GM21528 (cell line): ENCODE measurements at regions not wholly inside any gene's neighbourhood (a gene's known extent, or its start where the extent isn't known, plus 50 kb on each side); places are given as distances from the start of the nearest gene placed in this dataset.

ENCODE experiments used
- ATAC-seq: cut with Tn5 transposase; IDR thresholded peaks from one replicate; pipeline ENCODE4 v1.9.1; 2021; ENCODE audit warnings: mild to moderate bottlenecking, moderate library complexity; ENCODE audit not compliant: unreplicated experiment, low FRiP score

GRCh38 chr3:176739159-176739558, 458.1 kb downstream of the TBL1XR1 start:
- ATAC-seq, result no peak

GRCh38 chr3:176737480-176738110, 459.7 kb downstream of the TBL1XR1 start:
- no peak for ATAC-seq

- no peak for ATAC-seq
Measured at GRCh38 chr3:176734146-176734545, 463.1 kb downstream of the TBL1XR1 start.

- no peak for ATAC-seq
Measured at GRCh38 chr3:176724394-176724759, 472.9 kb downstream of the TBL1XR1 start.

GRCh38 chr3:176723758-176724393, 473.4 kb downstream of the TBL1XR1 start:
- no peak for ATAC-seq

- no peak for ATAC-seq
Measured at GRCh38 chr3:176714034-176714433, 483.2 kb downstream of the TBL1XR1 start.

- ATAC-seq, result no peak
Measured at GRCh38 chr3:176712191-176712590, 485.1 kb downstream of the TBL1XR1 start.

GRCh38 chr3:176699288-176699687, 498.0 kb downstream of the TBL1XR1 start:
- no peak for ATAC-seq

- no peak for ATAC-seq
Measured at GRCh38 chr3:176697284-176697889, 499.9 kb downstream of the TBL1XR1 start.

GRCh38 chr3:176696816-176697215, 500.5 kb downstream of the TBL1XR1 start:
- no peak for ATAC-seq

- ATAC-seq, result no peak
Measured at GRCh38 chr3:176692966-176693785, 504.1 kb downstream of the TBL1XR1 start.

- no peak for ATAC-seq
Measured at GRCh38 chr3:176692199-176692965, 504.9 kb downstream of the TBL1XR1 start.

- ATAC-seq, result no peak
Measured at GRCh38 chr3:176690083-176690869, 507.0 kb downstream of the TBL1XR1 start.

GRCh38 chr3:176687754-176688153, 509.5 kb downstream of the TBL1XR1 start:
- no peak for ATAC-seq

GRCh38 chr3:176683382-176683781, 513.9 kb downstream of the TBL1XR1 start:
- no peak for ATAC-seq

- ATAC-seq, result no peak
Measured at GRCh38 chr3:176663837-176664831, 533.1 kb downstream of the TBL1XR1 start.

- no peak for ATAC-seq
Measured at GRCh38 chr3:176663387-176663786, 533.9 kb downstream of the TBL1XR1 start.

- ATAC-seq, result no peak
Measured at GRCh38 chr3:176661432-176661964, 535.8 kb downstream of the TBL1XR1 start.
